Astrocyte (in vitro differentiated cells and primary cell): ENCODE measurements at regions not wholly inside any gene's neighbourhood (a gene's known extent, or its start where the extent isn't known, plus 50 kb on each side); places are given as distances from the start of the nearest gene placed in this dataset.

Experiments used
- DNase-seq: peaks from one replicate; pipeline ENCODE4 v3.0.0-alpha.2; 2010; ENCODE audit warnings: low read depth
- FAIRE-seq: peaks from 2 replicates; lab custom pipeline; 2011; peaks lifted over from hg19 to GRCh38; lab: Jason Lieb, UNC
- H2AFZ ChIP-seq: 2 replicates; pipeline ENCODE4 v1.6.0; 2012; ENCODE audit warnings: low read depth, low read length, inconsistent platforms
- H3K27ac ChIP-seq: 2 replicates; pipeline ENCODE4 v1.5.1; 2011; ENCODE audit warnings: low read depth, low read length, inconsistent platforms
- H3K27me3 ChIP-seq: 2 replicates; pipeline ENCODE4 v1.6.0; 2011; ENCODE audit warnings: low read length, inconsistent platforms; ENCODE audit not compliant: insufficient read depth
- H3K36me3 ChIP-seq: 2 replicates; pipeline ENCODE4 v1.5.1; 2011; ENCODE audit warnings: low read length, inconsistent platforms; ENCODE audit not compliant: insufficient read depth
- H3K4me1 ChIP-seq: 2 replicates; pipeline ENCODE4 v1.5.1; 2011; ENCODE audit warnings: low read length, inconsistent platforms; ENCODE audit not compliant: insufficient read depth
- H3K4me2 ChIP-seq: 2 replicates; pipeline ENCODE4 v1.6.0; 2012; ENCODE audit warnings: low read length, inconsistent platforms
- H3K4me3 ChIP-seq: 2 replicates; pipeline ENCODE4 v1.5.1; 2011; ENCODE audit warnings: low read depth, mild to moderate bottlenecking, low read length, inconsistent platforms; ENCODE audit not compliant: insufficient read depth
- H3K79me2 ChIP-seq: 2 replicates; pipeline ENCODE4 v1.6.0; 2012; ENCODE audit warnings: mild to moderate bottlenecking, low read length, inconsistent platforms; ENCODE audit not compliant: insufficient read depth
- H3K9ac ChIP-seq: 2 replicates; pipeline ENCODE4 v1.6.0; 2012; ENCODE audit warnings: mild to moderate bottlenecking, low read length, inconsistent platforms
- H3K9me3 ChIP-seq: 2 replicates; pipeline ENCODE4 v1.5.1; 2012; ENCODE audit warnings: low read depth, mild to moderate bottlenecking, low read length, inconsistent platforms; ENCODE audit not compliant: insufficient read depth
- H4K20me1 ChIP-seq: 2 replicates; pipeline ENCODE4 v1.6.0; 2012; ENCODE audit warnings: low read length, inconsistent platforms; ENCODE audit not compliant: insufficient read depth
- H3K27ac Mint-ChIP-seq: one replicate; pipeline ENCODE4 v1.8.0; 2021; ENCODE audit warnings: mild to moderate bottlenecking, mixed read lengths; ENCODE audit not compliant: unreplicated experiment
- H3K27me3 Mint-ChIP-seq: one replicate; pipeline ENCODE4 v1.8.0; 2021; ENCODE audit warnings: low read depth, mixed read lengths; ENCODE audit not compliant: unreplicated experiment
- H3K36me3 Mint-ChIP-seq: one replicate; pipeline ENCODE4 v1.8.0; 2021; ENCODE audit warnings: low read depth, mixed read lengths; ENCODE audit not compliant: unreplicated experiment
- H3K4me1 Mint-ChIP-seq: one replicate; pipeline ENCODE4 v1.8.0; 2021; ENCODE audit warnings: low read depth, mixed read lengths; ENCODE audit not compliant: unreplicated experiment
- H3K4me3 Mint-ChIP-seq: one replicate; pipeline ENCODE4 v1.8.0; 2021; ENCODE audit warnings: mild to moderate bottlenecking, moderate library complexity, mixed read lengths; ENCODE audit not compliant: unreplicated experiment
- H3K9me3 Mint-ChIP-seq: one replicate; pipeline ENCODE4 v1.8.0; 2021; ENCODE audit warnings: mild to moderate bottlenecking, mixed read lengths; ENCODE audit not compliant: unreplicated experiment
- EZH2 ChIP-seq: IDR thresholded peaks from 2 replicates; pipeline ENCODE4 v1.6.1; 2012; ENCODE audit warnings: mild to moderate bottlenecking, low read length, inconsistent platforms; ENCODE audit not compliant: insufficient read depth
- TF ChIP-seq, protein P1 (sequence below): IDR thresholded peaks from 2 replicates; pipeline ENCODE4 v1.5.1; 2011; ENCODE audit warnings: low read depth, mild to moderate bottlenecking, inconsistent platforms, low read length, moderate library complexity; ENCODE audit not compliant: insufficient read depth

DNA sequence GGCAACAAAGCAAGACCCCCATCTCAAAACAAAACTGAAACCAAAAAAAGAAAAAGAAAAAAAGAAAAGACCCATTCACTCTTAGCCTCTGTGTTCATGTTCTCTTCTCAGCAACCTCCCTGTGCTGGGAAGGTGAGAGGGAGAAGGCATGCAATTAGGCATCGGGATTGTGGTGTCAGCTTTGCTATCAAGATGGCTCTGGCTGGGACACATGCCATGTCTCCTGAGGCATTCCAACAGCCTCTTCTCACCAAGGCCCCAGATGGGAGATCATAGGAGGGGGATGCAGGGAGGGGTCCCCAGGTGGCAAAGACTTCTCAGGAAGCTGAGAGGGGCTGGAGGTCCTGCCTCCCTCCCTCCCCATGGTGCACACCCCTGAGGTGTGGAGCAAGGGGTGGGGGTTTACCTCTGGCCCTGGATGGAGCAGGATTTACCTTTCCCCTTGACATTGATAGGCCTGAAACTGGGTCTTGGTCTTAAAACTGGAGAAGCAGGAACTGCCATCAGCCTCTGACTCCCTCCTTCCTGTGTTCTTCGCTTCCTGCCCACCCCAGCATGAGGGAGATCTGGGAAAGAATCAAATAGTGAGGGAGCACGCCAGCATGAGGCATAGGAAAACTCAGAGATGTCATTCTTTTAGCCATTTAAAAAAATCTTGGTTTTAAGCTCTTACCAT lies 96.2 kb upstream of the DUSP5 start:
- no peak for FAIRE-seq
- no peaks in the 10 kb centered on the region for H3K79me2 ChIP-seq
- no peaks in the 10 kb centered on the region for H3K9me3 Mint-ChIP-seq
- no peaks in the 10 kb centered on the region for H3K9me3 ChIP-seq
- no peak overlapping the region for H3K27ac ChIP-seq
- no peak overlapping the region for H3K9ac ChIP-seq
- TF ChIP-seq EZH2, result no peak
- peaks cover 4% of the 10 kb centered on the region for H3K27me3 Mint-ChIP-seq
- H2AFZ ChIP-seq, result no peak overlapping the region
- peaks cover 26% of the 10 kb centered on the region for H3K4me1 Mint-ChIP-seq
- no peaks in the 10 kb centered on the region for H3K36me3 ChIP-seq
- peak overlapping the region; percentile 58 for H3K27ac Mint-ChIP-seq
- no peak overlapping the region for H3K4me3 ChIP-seq
- no peak for DNase-seq
- H3K4me1 ChIP-seq, result peaks cover 25% of the 10 kb centered on the region
- H3K27me3 ChIP-seq, result no peaks in the 10 kb centered on the region
- H3K4me3 Mint-ChIP-seq, result no peak overlapping the region
- H3K36me3 Mint-ChIP-seq, result no peaks in the 10 kb centered on the region
- H3K4me2 ChIP-seq, result no peak overlapping the region
- H4K20me1 ChIP-seq, result no peaks in the 10 kb centered on the region

DNA sequence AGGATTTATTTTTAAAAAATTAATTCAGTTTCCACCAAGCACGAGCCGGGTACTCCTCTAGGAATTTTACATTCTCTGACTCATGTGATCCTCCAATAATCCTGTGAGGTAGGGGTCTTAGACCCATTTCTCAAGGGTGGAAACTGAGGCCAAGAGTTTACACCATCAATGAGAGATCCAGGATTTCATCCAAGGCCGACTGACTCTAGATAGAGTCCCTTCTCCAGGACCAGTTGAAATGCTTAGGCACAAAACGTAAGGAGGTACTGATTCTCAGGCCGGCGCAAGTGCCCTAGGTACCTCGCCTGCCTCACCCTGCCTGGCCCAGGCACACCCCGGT lies 95.7 kb upstream of the DUSP5 start:
- Histone ChIP-seq H3K4me3 (no peak overlapping the region), H3K79me2 (no peaks in the 10 kb centered on the region), H3K4me1 (peaks cover 25% of the 10 kb centered on the region), H3K27me3 (no peaks in the 10 kb centered on the region), H2AFZ (no peak overlapping the region), H3K27ac (no peak overlapping the region), H3K9me3 (no peaks in the 10 kb centered on the region), H3K36me3 (no peaks in the 10 kb centered on the region), H4K20me1 (no peaks in the 10 kb centered on the region), H3K9ac (no peak overlapping the region), H3K4me2 (no peak overlapping the region)
- no peaks in the 10 kb centered on the region for H3K9me3 Mint-ChIP-seq
- DNase-seq, result no peak
- FAIRE-seq, result no peak
- no peak overlapping the region for H3K4me3 Mint-ChIP-seq
- no peak overlapping the region for H3K27ac Mint-ChIP-seq
- no peaks in the 10 kb centered on the region for H3K36me3 Mint-ChIP-seq
- peaks cover 26% of the 10 kb centered on the region for H3K4me1 Mint-ChIP-seq
- TF ChIP-seq, protein P1, sequence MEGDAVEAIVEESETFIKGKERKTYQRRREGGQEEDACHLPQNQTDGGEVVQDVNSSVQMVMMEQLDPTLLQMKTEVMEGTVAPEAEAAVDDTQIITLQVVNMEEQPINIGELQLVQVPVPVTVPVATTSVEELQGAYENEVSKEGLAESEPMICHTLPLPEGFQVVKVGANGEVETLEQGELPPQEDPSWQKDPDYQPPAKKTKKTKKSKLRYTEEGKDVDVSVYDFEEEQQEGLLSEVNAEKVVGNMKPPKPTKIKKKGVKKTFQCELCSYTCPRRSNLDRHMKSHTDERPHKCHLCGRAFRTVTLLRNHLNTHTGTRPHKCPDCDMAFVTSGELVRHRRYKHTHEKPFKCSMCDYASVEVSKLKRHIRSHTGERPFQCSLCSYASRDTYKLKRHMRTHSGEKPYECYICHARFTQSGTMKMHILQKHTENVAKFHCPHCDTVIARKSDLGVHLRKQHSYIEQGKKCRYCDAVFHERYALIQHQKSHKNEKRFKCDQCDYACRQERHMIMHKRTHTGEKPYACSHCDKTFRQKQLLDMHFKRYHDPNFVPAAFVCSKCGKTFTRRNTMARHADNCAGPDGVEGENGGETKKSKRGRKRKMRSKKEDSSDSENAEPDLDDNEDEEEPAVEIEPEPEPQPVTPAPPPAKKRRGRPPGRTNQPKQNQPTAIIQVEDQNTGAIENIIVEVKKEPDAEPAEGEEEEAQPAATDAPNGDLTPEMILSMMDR, result no peak
- TF ChIP-seq EZH2, result no peak
- H3K27me3 Mint-ChIP-seq, result peaks cover 4% of the 10 kb centered on the region

DNA sequence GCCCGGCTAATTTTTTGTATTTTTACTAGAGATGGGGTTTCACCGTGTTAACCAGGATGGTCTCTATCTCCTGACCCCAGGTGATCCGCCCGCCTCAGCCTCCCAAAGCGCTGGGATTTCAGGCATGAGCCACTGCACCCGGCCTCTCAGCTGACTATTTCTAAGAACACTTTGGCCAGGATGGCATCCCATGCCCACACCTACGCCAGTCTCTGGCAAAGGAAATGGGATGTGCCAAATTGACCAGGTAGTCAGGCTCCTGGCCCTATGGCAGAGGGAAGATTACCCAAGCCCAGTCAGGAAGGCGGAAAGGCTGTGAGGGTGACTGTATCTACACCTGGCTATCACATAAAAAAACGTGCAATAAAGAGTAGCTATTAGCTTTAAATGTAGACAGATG lies 94.1 kb upstream of the DUSP5 start:
- peaks cover 1% of the 10 kb centered on the region for H3K36me3 Mint-ChIP-seq
- peaks cover 7% of the 10 kb centered on the region for H3K27me3 Mint-ChIP-seq
- no peak overlapping the region for H2AFZ ChIP-seq
- H4K20me1 ChIP-seq, result no peaks in the 10 kb centered on the region
- no peaks in the 10 kb centered on the region for H3K9me3 ChIP-seq
- H3K4me1 Mint-ChIP-seq, result peaks cover 33% of the 10 kb centered on the region
- peaks cover 1% of the 10 kb centered on the region for H3K9me3 Mint-ChIP-seq
- no peak overlapping the region for H3K4me2 ChIP-seq
- no peak overlapping the region for H3K9ac ChIP-seq
- TF ChIP-seq EZH2, result no peak
- TF ChIP-seq, protein P1, result no peak
- no peak overlapping the region for H3K4me3 Mint-ChIP-seq
- H3K79me2 ChIP-seq, result no peaks in the 10 kb centered on the region
- no peaks in the 10 kb centered on the region for H3K36me3 ChIP-seq
- H3K27ac Mint-ChIP-seq, result no peak overlapping the region
- peaks cover 28% of the 10 kb centered on the region for H3K4me1 ChIP-seq
- no peak for FAIRE-seq
- DNase-seq, result no peak
- H3K27ac ChIP-seq, result no peak overlapping the region
- no peaks in the 10 kb centered on the region for H3K27me3 ChIP-seq
- H3K4me3 ChIP-seq, result no peak overlapping the region
